Activated naive CD4-positive, alpha-beta T cell treated with anti-CD3 and anti-CD28 coated beads for 36 hours (primary cell): ENCODE measurements at regions not wholly inside any gene's neighbourhood (a gene's known extent, or its start where the extent isn't known, plus 50 kb on each side); places are given as distances from the start of the nearest gene placed in this dataset.

ENCODE experiments used
- CTCF ChIA-PET: fragments of 350-600 bp; sonication (Branson Sonifier 250); formaldehyde crosslinking; loops from one replicate; lab custom pipeline; 2021; ENCODE audit warnings: antibody characterized with exemption; lab: Charles Lee
- DNase-seq: peaks from one replicate; pipeline ENCODE4 v3.0.0-alpha.2; 2020
- H3K27ac Mint-ChIP-seq: one replicate; pipeline ENCODE4 v1.8.0; 2021; ENCODE audit warnings: mild to moderate bottlenecking, mixed read lengths
- H3K27me3 Mint-ChIP-seq: one replicate; pipeline ENCODE4 v1.8.0; 2021; ENCODE audit warnings: low read depth, mixed read lengths
- H3K36me3 Mint-ChIP-seq: one replicate; pipeline ENCODE4 v1.8.0; 2021; ENCODE audit warnings: low read depth, mixed read lengths
- H3K4me1 Mint-ChIP-seq: one replicate; pipeline ENCODE4 v1.8.0; 2021; ENCODE audit warnings: low read depth, mixed read lengths
- H3K4me3 Mint-ChIP-seq: one replicate; pipeline ENCODE4 v1.8.0; 2021; ENCODE audit warnings: mild to moderate bottlenecking, moderate library complexity, mixed read lengths
- H3K9me3 Mint-ChIP-seq: one replicate; pipeline ENCODE4 v1.8.0; 2021; ENCODE audit warnings: mixed read lengths
- intact Hi-C: fragments of 100-400 bp; cut with micrococcal nuclease; formaldehyde crosslinking; loops from one replicate; pipeline ENCODE4 v1.15.1; 2023

DNA sequence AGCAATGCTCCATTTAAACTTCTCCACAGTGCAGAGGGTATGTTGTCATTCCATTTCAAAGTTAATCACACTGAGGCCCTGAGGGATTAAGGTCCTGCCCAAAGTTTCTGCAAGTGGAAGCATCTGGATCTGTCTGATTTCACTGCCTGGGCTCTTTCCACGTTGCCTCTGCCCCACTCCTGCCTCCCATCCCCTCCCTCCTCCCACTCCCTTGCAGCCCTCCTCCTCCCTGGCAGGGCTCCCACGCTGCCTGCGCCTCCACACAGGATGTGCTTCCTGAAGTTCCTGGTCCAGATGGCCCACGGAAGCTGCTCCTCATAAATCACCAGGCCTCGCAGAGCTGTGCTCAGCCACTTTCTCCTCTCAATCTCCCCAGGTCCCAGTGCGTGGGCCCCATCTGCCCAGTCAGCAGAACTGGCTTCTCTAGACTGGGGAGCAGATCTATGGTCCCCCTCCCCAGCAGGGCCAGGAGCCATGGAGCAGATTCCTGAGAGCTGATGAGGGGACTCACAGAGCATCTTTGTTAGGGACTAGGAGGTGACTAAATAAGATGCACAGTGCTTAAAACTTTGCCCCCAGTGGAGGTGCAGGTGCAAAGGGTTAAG lies 65.4 kb upstream of the MAFB start:
- no peaks in the 10 kb centered on the region for H3K27me3 Mint-ChIP-seq
- CTCF ChIA-PET, result no interaction called here
- H3K4me3 Mint-ChIP-seq, result no peak overlapping the region
- no peaks in the 10 kb centered on the region for H3K36me3 Mint-ChIP-seq
- intact Hi-C loops, result no loop called here
- no peaks in the 10 kb centered on the region for H3K9me3 Mint-ChIP-seq
- DNase-seq, result no peak
- H3K27ac Mint-ChIP-seq, result no peak overlapping the region
- peaks cover 20% of the 10 kb centered on the region for H3K4me1 Mint-ChIP-seq

DNA sequence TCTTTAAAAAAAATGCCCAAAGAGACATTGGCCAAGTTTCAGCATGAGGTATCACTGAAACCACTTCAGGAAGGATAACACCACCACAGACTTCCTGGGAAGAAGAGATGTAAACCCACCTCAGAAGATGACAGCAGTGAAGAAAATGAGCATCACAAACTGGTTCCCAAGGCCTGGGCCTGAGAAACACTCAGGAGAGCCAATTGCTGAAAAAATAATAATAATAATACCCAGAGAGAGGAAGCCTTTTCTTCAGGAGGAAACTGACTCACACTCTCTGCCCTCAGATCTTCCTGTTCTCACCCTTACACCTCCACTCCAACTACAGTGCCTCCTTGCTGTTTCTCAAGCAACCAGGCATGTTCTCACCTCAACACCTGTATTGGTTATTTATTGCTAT lies 68.1 kb upstream of the MAFB start:
- Mint-ChIP-seq H3K36me3 (no peaks in the 10 kb centered on the region), H3K4me1 (peaks cover 20% of the 10 kb centered on the region), H3K9me3 (no peaks in the 10 kb centered on the region), H3K27ac (no peak overlapping the region), H3K4me3 (no peak overlapping the region), H3K27me3 (no peaks in the 10 kb centered on the region)
- CTCF ChIA-PET, result interaction anchor here (0.9 kb wide), 1 partner anchor 22 kb away, joined by 3 read pairs; no protein-coding TSS in a partner anchor
- DNase-seq, result peak; percentile 44
- intact Hi-C loops, result no loop called here

DNA sequence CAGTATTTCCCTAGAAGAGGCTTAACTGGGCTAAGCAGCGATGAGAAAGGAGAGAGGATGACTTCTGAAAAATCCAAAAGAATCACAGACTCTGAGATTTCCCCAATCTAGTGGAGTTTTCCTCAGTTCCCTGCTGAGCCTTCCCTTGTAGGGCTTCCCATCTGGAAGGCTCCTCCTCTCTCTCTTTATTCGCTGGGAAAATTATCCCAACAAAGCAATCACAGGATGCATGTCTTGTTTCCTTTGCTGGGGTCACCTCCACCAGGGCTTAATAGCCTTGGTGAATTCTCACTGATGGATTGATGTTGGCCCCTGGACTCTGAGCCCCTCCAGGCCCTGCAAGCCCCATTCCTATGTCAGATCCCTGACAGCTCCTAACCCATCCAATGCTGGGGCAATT lies 69.8 kb upstream of the MAFB start:
- Mint-ChIP-seq H3K4me3 (no peak overlapping the region), H3K27ac (no peak overlapping the region), H3K27me3 (no peaks in the 10 kb centered on the region), H3K4me1 (peaks cover 20% of the 10 kb centered on the region), H3K36me3 (no peaks in the 10 kb centered on the region), H3K9me3 (no peaks in the 10 kb centered on the region)
- intact Hi-C loops, result no loop called here
- CTCF ChIA-PET, result interaction anchor here (1.2 kb wide), 1 partner anchor 39 kb away, joined by 4 read pairs; no protein-coding TSS in a partner anchor
- DNase-seq, result no peak

DNA sequence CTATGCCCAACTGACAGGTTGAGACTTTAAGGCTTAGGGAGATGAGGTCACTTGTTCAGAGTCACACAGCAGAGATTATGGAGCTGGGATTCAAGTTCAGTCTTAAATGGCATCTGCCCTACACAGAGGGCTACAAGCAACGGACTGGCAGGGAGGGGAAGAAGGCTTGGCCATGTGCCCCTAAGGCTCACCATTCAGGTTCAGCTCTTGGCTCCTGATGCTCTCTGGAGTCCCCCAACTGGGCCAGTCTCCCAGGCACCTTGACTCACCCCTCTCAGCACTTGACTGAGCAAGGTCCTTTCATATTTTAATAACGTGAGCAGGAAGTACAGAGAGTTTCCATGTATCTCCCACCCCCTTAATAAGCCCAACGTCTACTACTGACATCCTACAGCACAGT lies 71.4 kb upstream of the MAFB start:
- no peaks in the 10 kb centered on the region for H3K36me3 Mint-ChIP-seq
- no peak for DNase-seq
- no peak overlapping the region for H3K4me3 Mint-ChIP-seq
- peaks cover 20% of the 10 kb centered on the region for H3K4me1 Mint-ChIP-seq
- no peaks in the 10 kb centered on the region for H3K27me3 Mint-ChIP-seq
- intact Hi-C loops, result no loop called here
- CTCF ChIA-PET, result interaction anchor here (1.3 kb wide), 1 partner anchor 20 kb away, joined by 4 read pairs; no protein-coding TSS in a partner anchor
- no peak overlapping the region for H3K27ac Mint-ChIP-seq
- H3K9me3 Mint-ChIP-seq, result no peaks in the 10 kb centered on the region

DNA sequence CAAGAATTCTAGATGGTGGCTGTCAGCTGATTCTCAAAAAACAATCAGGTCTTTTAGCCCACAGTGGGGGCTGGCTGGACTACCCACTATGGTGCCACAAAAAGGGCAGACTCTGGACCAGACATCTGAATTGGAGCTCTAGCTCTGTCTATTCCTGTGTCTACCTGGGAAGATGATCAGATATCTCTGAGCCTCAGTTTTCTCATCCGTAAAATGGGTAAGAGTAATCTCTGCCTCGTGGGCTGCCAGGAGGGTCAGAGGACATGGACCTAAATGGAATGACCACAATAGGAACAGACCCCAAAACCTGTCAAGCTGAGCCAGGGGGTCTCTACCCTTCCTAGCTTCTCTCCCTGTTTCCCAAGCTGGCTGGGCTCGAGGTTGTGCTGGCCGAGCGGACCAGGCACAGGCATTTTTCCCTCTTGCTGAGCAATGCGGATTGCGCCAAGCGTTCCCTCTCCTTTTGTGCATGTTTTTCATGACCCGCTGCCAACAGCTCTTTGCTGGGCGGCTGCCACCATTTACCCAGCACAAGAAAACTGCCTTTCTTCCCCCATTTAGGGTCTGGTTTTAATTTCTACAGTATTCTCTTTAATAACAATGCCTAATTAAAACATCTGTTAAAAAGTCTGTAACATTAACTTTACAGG lies 74.7 kb upstream of the MAFB start:
- intact Hi-C loops, result no loop called here
- no peaks in the 10 kb centered on the region for H3K4me1 Mint-ChIP-seq
- H3K4me3 Mint-ChIP-seq, result no peak overlapping the region
- no peaks in the 10 kb centered on the region for H3K36me3 Mint-ChIP-seq
- H3K9me3 Mint-ChIP-seq, result no peaks in the 10 kb centered on the region
- H3K27me3 Mint-ChIP-seq, result no peaks in the 10 kb centered on the region
- H3K27ac Mint-ChIP-seq, result no peak overlapping the region
- DNase-seq, result no peak
- CTCF ChIA-PET, result no interaction called here

DNA sequence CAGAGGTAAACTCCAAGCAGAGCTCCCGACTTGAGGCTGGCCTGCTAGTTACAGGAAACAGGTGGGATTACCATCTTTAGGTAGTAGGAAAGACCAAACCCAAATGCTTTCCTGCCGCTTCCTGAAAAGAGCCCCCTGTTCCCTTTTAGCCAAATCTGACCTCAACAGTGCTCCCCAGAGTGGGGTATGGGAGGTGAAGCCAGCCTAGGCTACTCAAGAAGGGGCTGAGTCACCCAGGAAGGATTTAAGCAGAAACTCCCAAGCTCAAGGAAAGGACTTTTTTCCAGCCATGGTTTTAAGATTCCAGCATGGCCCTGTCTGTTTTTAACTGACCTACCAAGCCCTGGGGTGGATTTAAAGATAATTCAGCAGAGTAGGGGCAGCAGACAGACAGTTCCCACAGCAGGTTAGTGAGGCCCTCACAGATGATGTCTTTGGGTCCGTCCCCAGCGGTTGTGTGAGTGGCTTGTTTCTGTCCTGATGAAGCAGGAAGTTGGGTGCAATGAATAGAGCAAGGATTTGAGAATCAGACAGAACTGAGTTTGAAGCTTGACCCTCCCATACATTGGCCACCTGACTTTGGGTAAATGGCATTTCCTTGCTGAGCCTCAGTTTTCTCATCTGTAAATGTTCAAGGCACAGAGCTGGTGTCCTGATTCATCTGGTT lies 76.9 kb upstream of the MAFB start:
- intact Hi-C loops, result no loop called here
- Mint-ChIP-seq H3K4me1 (no peaks in the 10 kb centered on the region), H3K36me3 (no peaks in the 10 kb centered on the region), H3K9me3 (no peaks in the 10 kb centered on the region), H3K27ac (no peak overlapping the region), H3K4me3 (no peak overlapping the region), H3K27me3 (peaks cover 2% of the 10 kb centered on the region)
- CTCF ChIA-PET, result interaction anchor here (0.6 kb wide), 1 partner anchor 505 kb away, joined by 3 read pairs; no protein-coding TSS in a partner anchor
- no peak for DNase-seq

DNA sequence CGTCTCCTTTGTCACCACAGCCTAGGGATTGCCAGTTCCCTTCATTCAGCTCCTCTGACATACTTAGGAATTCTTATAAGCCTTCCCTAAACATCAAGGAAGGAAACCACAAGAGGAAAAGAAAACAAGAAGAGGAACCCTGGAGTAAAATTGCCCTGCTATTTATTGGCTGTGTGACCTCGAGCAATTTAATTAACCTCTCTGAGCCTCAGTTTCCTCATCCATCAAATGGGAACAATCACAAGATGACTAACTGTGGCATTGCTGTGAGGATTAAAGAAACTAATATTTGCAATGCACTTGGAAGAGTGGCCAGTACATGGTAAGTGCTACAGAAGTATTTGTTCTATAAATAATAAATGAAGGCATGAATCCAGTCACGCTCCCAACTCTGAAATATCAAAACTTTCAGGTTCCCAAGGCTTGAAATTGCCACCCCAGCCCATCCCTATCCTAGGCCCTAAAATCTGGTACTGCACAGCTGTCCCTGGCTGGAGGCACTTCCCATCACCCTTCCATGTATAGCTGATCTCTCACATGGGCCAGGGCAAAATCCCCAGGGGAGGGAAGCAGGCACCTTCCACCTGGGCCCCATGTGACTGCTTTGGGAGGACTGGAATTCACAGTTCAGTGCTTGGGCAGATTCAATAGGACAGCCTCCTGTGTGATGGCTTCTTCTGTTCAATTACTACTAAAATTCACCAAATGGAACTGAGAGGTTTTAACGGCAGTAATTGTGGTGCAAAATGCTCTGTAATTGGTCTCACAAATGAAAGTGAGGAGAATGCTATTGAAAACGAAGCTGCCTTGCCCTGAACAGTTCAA lies 78.0 kb upstream of the MAFB start:
- Mint-ChIP-seq H3K9me3 (no peaks in the 10 kb centered on the region), H3K27ac (no peak overlapping the region), H3K27me3 (peaks cover 2% of the 10 kb centered on the region), H3K4me3 (no peak overlapping the region), H3K36me3 (no peaks in the 10 kb centered on the region), H3K4me1 (no peaks in the 10 kb centered on the region)
- intact Hi-C loops, result no loop called here
- no peak for DNase-seq
- CTCF ChIA-PET, result interaction anchor here (0.6 kb wide), 1 partner anchor 504 kb away, joined by 3 read pairs; no protein-coding TSS in a partner anchor

DNA sequence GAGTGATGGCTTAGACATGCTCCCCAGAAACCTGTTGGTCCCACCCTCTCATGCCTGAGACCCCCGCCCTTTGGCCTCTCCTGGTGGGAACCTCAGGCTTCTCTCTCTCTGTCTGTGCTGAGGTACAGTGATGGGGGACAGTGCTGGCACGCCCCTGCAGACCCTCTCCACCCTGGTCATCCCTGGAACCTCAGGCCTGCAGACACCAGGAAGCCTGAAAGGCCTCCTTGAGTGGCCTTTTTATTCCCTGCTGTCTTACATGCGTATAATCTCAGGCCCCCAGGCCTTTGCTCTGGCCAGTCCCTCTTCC lies 78.5 kb upstream of the MAFB start:
- no peak for DNase-seq
- H3K9me3 Mint-ChIP-seq, result no peaks in the 10 kb centered on the region
- H3K27ac Mint-ChIP-seq, result no peak overlapping the region
- peaks cover 2% of the 10 kb centered on the region for H3K27me3 Mint-ChIP-seq
- CTCF ChIA-PET, result no interaction called here
- intact Hi-C loops, result no loop called here
- H3K4me1 Mint-ChIP-seq, result no peaks in the 10 kb centered on the region
- H3K36me3 Mint-ChIP-seq, result no peaks in the 10 kb centered on the region
- H3K4me3 Mint-ChIP-seq, result no peak overlapping the region

DNA sequence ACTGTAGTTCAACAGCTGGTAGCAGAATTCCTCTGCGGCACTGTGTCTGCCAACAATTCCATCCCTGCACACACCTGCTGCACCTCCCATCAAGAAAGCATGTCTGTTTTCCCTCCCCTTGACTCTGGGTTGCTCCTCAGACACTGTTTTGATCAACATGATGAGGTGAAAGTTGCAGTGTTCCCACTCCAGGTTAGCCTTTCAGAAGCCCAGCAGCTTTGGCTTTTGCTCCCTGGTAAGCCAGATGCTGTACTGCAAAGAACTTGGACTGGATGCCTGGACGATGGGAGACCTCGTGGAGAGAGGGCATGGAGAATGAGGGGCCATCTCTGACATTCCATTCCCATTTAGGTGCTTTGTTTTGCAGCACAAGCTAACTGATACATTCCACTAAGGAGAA lies 79.1 kb upstream of the MAFB start:
- Mint-ChIP-seq H3K27me3 (peaks cover 2% of the 10 kb centered on the region), H3K4me1 (no peaks in the 10 kb centered on the region), H3K36me3 (no peaks in the 10 kb centered on the region), H3K9me3 (no peaks in the 10 kb centered on the region), H3K4me3 (no peak overlapping the region), H3K27ac (no peak overlapping the region)
- intact Hi-C loops, result no loop called here
- CTCF ChIA-PET, result no interaction called here
- DNase-seq, result no peak

DNA sequence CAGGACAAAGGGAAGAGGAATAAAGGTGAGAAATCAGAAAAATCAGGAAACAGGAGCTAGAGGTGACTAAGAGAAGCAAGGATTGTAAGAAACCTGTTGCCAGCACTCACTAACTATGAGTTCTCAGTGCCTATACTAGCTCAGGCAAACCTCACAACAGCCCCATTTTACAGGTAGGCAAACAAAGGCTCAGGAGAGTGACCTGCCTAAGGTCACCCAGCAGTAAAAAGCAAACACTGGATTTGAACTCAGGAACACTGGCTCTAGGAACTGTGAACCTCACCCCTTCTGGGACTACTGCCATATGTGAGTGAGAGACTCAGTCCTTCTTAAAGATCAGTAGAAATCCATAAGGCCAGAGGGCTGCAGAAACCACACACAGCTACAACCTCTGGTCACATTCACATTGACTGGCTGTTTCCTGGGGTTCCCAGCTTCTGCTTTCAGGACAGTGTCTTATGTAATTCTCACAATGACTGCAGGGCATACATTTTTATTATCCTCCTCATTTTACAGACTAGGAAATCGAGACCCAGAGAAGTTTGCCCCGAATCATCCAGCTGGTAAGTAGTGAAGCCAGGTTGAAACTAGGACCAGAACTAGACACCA lies 80.7 kb upstream of the MAFB start:
- Mint-ChIP-seq H3K36me3 (no peaks in the 10 kb centered on the region), H3K4me1 (no peaks in the 10 kb centered on the region), H3K27me3 (peaks cover 2% of the 10 kb centered on the region), H3K9me3 (no peaks in the 10 kb centered on the region), H3K27ac (no peak overlapping the region), H3K4me3 (no peak overlapping the region)
- CTCF ChIA-PET, result interaction anchor here (0.8 kb wide), 1 partner anchor 28 kb away, joined by 3 read pairs; no protein-coding TSS in a partner anchor
- no peak for DNase-seq
- intact Hi-C loops, result no loop called here

DNA sequence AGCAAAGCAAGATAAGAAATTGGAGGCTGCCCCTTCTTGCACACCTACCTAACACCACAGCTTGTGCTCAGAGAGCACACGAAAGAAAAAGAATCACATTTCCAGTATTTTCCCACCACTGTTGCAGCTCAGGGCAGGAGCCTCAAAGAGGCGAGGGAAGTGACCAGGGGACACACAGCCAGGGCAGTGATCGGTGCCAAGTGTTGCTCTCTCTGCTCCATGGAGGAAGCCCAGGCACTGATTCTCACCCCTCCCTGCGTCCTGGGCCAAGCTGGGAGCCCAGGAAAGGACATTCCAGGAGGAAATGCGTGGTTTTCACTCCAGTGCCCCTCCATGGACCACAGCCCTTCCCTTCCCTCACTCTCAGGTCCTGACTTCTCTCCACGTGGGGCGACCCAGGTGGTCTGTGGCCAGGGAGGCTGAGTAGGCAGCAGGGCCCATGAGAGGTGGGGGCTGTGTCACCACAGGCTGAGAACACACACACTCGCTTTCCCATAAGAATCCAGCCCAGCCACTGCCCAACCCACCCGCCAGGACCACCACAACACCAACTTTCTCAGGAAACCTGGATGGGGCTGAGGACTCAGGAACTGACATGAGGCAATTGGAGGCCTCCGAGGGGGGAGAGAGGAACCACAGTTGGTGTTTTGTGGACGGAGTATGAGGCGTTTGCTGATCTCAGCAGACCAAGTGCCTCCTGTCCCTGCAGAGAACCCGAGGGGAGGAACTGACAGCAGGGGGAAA lies 81.7 kb upstream of the MAFB start:
- CTCF ChIA-PET, result interaction anchor here (0.8 kb wide), 1 partner anchor 29 kb away, joined by 3 read pairs; no protein-coding TSS in a partner anchor
- no peaks in the 10 kb centered on the region for H3K36me3 Mint-ChIP-seq
- intact Hi-C loops, result no loop called here
- H3K4me3 Mint-ChIP-seq, result no peak overlapping the region
- H3K9me3 Mint-ChIP-seq, result no peaks in the 10 kb centered on the region
- no peaks in the 10 kb centered on the region for H3K4me1 Mint-ChIP-seq
- H3K27ac Mint-ChIP-seq, result no peak overlapping the region
- peaks cover 2% of the 10 kb centered on the region for H3K27me3 Mint-ChIP-seq
- no peak for DNase-seq
